GM12801 (cell line): ENCODE measurements at regions not wholly inside any gene's neighbourhood (a gene's known extent, or its start where the extent isn't known, plus 50 kb on each side); places are given as distances from the start of the nearest gene placed in this dataset.

Experiments
- TF ChIP-seq, protein P1 (sequence below): IDR thresholded peaks from one replicate; pipeline ENCODE4 v1.5.1; 2011; ENCODE audit warnings: control low read depth; ENCODE audit not compliant: insufficient read length; ENCODE audit errors: extremely low read depth

DNA sequence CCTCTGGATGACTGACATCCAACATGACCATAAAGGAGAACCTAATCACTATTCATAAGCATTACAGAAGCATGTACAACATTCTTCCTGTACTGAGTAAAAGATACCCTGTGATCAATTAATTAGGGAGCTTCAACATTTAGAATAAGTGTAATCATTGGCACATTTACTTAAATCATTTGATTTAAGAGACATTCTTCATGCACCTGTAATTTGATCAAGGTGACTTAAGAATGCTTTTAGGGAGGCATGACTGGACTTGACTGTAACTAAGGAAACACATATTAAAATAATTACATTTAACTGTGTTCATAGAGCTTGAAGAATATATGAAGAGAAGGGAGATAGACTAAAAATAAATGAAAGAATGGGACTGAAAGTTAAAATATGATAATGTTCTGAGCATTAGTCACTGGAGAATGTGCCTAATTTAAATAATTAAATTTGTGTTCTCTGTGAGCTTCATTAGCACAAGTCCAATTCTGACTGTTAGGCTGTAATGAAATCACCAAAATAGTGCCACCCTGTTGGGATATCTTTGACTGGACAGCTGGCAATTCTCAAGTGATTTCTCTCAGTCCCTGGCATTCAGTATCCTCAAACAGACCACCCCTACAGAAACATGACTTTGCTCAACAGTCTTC, 295.5 kb upstream of the ADGRB3 start:
- TF ChIP-seq, protein P1, sequence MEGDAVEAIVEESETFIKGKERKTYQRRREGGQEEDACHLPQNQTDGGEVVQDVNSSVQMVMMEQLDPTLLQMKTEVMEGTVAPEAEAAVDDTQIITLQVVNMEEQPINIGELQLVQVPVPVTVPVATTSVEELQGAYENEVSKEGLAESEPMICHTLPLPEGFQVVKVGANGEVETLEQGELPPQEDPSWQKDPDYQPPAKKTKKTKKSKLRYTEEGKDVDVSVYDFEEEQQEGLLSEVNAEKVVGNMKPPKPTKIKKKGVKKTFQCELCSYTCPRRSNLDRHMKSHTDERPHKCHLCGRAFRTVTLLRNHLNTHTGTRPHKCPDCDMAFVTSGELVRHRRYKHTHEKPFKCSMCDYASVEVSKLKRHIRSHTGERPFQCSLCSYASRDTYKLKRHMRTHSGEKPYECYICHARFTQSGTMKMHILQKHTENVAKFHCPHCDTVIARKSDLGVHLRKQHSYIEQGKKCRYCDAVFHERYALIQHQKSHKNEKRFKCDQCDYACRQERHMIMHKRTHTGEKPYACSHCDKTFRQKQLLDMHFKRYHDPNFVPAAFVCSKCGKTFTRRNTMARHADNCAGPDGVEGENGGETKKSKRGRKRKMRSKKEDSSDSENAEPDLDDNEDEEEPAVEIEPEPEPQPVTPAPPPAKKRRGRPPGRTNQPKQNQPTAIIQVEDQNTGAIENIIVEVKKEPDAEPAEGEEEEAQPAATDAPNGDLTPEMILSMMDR = no peak

DNA sequence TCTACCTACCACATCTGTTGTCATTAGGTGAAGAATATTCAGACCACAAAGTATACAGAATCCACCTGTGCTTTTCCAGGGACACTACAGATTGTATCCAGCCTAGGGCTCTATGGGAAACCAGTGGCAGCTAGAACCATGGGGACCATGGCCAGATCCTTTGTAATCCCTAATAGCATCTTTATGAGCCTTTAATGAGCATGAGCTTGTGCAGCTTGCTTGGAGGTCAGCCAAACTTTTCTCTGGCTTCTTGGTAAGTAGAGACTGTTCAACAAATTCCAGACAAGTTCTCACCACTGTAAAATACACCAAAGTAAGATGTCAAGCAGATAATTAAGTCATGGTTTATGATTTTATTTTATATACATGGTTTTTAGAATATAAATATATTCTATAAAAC, 301.6 kb upstream of the ADGRB3 start:
- TF ChIP-seq, protein P1 = no peak

DNA sequence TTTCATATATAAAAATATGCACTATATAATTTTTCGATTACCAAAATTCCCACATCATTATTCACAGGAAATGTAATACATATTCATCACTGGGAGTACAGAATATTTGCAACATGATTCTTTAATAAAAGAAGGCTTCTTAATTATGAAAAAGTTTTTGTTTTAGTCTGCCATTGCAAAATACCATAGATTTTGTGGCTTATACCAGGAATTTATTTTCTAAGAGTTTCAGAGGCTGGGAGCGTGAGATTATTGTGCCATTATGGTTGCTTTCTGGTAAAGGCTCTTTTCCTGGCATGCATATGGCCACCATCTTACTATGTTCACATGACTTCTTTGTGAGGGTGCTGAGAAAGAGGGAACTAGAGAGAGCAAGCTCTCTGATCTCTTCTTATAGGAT, 306.9 kb upstream of the ADGRB3 start:
- TF ChIP-seq, protein P1 = no peak

DNA sequence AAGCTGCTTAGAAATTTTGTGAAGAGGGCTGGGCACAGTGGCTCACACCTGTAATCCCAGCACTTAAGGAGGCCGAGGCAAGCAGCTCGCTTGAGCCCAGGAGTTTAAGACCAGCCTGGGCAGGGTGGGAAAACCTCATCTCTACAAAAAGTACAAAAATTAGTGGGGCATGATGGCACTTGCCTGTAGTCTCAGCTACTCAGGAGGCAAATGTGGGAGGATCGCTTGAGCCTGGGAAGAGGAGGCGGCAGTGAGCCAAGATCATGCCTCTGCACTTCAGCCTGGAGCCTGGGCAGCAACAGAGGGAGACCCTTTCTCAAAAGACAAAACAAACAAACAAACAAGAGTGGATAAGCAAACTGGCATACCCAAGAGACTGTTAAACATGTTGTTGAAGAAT, 308.3 kb upstream of the ADGRB3 start:
- TF ChIP-seq, protein P1 = no peak

DNA sequence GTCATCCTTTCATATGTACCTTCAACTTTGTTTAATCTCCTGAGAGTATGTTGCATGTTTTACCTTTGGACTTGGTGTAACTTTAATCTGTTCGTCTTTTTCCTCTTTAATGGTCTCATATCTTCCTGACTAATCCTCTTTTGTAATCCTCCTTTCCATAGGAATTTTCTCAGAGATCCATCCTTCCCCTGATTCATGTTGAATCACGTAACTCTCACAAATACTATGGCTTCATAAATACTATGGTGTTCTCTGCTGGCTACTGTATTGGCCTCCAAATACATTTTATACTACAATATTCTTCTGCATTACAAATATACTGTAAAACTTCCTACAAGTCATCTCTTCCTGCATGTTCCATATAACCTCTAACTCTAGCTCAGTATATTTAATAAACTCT, 317.7 kb upstream of the ADGRB3 start:
- TF ChIP-seq, protein P1 = no peak

DNA sequence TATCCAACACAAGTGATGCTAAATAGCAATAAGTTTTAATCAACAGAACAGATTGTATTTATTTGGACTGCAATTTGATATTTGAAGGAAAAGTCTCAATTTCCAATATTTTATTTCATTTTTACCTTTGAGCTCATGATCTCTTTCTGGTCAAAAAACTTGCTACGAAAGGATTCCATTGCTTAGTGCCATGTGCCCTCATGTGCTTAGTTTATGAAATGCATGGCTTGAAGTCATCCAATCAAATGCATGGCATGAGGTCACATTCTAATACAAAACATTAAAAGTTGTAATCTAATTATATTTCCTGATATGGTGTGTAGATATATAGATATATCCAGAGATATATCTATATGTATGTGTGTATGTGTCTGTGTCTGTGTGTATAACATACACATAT, 321.2 kb upstream of the ADGRB3 start:
- TF ChIP-seq, protein P1 = no peak

DNA sequence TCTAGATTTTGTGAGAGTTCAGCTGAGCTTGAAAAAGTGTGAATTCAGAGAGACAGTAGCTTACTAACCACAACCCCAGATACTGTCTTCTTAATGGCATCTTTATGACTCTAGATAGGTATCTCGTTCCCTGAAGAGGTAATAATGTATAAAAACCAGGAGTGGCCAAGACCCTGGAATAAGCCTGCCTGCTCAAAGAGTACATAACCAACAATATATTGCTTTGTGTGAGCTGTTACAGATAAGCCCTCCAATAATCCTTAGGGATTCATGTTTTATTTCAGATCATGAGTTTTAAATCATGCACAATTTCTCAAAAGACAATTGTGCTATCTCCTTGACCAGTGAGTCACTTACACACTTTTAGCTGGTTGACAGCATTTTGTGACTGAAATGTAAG, 327.8 kb upstream of the ADGRB3 start:
- TF ChIP-seq, protein P1 = no peak
